ENCODE measurements at regions not wholly inside any gene's neighbourhood (a gene's known extent, or its start where the extent isn't known, plus 50 kb on each side); places are given as distances from the start of the nearest gene placed in this dataset.

DNA sequence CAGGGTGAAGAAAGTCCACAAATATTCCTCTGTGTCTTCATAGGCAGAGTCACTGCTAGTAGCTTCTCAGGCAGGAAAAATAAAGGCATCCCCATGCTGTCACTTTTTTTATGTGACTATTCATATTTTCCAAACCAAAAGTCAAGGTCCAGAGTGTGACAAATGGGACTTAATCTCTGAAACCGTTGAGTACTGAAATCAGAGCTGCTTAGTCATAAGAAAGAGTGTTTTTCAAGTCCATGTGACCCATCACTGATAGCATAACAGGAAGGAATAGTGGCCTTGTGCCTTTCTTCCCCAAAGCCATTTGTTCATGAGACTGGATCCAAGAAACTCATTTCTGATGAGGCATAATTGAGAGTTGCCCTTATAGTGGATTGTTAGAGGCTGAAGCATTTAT is 210.3 kb upstream of the TSHZ2 start:
- H3K4me1 ChIP-seq (ENCODE audit: low read length): no peaks in the 10 kb centered on the region
- no peak overlapping the region for H3K4me2 ChIP-seq (ENCODE audit: low read depth, low read length)
- no peak overlapping the region for H3K9ac ChIP-seq (ENCODE audit: low read length)
- no peaks in the 10 kb centered on the region for H3F3A ChIP-seq (ENCODE audit: insufficient read depth, low read length)
- no peaks in the 10 kb centered on the region for H4K20me1 ChIP-seq (ENCODE audit: insufficient read depth, low read length)
- DNase-seq: no peak
- no peaks in the 10 kb centered on the region for H3K27me3 ChIP-seq (replicated peaks; ENCODE audit: insufficient read depth, low read length)
- no peaks in the 10 kb centered on the region for H3K9me2 ChIP-seq (replicated peaks; ENCODE audit: insufficient read depth, low read length)
- no peaks in the 10 kb centered on the region for H3K79me2 ChIP-seq (ENCODE audit: low read length)
- no peak overlapping the region for H3K4me3 ChIP-seq (ENCODE audit: low read length)
- no peaks in the 10 kb centered on the region for H3K9me3 ChIP-seq (replicated peaks; ENCODE audit: insufficient read depth, low read length)
- no peak overlapping the region for H3K27ac ChIP-seq (ENCODE audit: low read length)
- TF ChIP-seq EZH2 (optimal IDR thresholded peaks at IDR 0.05; ENCODE audit: low read depth, low read length) (no peak), EZH2phosphoT487 (IDR thresholded peaks at IDR 0.05; ENCODE audit: low read length) (no peak)
- TF ChIP-seq, protein P1, sequence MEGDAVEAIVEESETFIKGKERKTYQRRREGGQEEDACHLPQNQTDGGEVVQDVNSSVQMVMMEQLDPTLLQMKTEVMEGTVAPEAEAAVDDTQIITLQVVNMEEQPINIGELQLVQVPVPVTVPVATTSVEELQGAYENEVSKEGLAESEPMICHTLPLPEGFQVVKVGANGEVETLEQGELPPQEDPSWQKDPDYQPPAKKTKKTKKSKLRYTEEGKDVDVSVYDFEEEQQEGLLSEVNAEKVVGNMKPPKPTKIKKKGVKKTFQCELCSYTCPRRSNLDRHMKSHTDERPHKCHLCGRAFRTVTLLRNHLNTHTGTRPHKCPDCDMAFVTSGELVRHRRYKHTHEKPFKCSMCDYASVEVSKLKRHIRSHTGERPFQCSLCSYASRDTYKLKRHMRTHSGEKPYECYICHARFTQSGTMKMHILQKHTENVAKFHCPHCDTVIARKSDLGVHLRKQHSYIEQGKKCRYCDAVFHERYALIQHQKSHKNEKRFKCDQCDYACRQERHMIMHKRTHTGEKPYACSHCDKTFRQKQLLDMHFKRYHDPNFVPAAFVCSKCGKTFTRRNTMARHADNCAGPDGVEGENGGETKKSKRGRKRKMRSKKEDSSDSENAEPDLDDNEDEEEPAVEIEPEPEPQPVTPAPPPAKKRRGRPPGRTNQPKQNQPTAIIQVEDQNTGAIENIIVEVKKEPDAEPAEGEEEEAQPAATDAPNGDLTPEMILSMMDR (IDR thresholded peaks at IDR 0.05; ENCODE audit: low read length): no peak
- H3K36me3 ChIP-seq (replicated peaks; ENCODE audit: insufficient read depth, low read length): no peaks in the 10 kb centered on the region
- H2AFZ ChIP-seq (ENCODE audit: low read length): no peak overlapping the region

DNA sequence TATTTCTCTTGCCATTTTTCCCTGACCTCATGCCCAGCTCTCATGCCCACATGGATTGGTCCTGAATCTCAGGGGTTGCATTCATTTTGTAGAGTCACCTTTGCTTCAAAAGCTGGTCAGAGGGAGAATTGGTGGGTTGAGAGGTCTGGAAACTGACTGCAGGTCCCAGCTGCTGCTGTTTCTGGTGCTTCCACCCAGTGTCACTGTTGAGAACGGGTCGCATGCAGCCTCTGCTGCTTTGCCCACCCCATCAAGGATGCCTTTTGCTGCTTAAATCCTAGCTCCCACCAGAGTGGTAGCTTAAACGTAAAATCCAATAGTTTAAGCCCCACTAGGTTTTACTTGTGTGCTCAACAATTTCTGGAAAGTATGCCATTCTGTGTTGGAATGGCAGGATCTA is 211.4 kb upstream of the TSHZ2 start:
- TF ChIP-seq EZH2phosphoT487 (IDR thresholded peaks at IDR 0.05; ENCODE audit: low read length) (no peak), EZH2 (optimal IDR thresholded peaks at IDR 0.05; ENCODE audit: low read depth, low read length) (no peak)
- TF ChIP-seq, protein P1 (IDR thresholded peaks at IDR 0.05; ENCODE audit: low read length): no peak; the same call in 1 of the 2 replicates

DNA sequence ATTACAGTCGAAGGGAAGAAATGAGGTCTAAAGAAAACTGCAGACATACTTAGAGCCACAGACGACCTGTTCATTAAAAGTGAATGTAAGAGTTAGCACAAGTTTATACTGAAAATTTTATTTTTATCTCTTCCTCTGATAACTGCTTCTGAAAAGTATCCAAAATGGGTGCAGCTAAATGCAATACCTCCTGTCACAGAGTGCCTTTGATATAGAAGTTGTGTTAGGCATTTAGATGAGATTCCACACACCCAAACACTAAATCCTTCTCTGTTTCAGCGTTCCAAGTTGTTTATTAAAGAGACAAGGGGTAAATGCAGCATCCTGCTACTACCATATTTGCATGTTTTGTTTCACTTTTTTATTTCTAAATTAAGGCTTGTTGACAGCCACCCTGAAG is 214.7 kb upstream of the TSHZ2 start:
- Histone ChIP-seq H4K20me1 (ENCODE audit: insufficient read depth, low read length) (no peaks in the 10 kb centered on the region), H3K4me1 (ENCODE audit: low read length) (no peaks in the 10 kb centered on the region), H2AFZ (ENCODE audit: low read length) (0 out of 2 replicates have a peak overlapping the region, but pooled peaks have one; percentile 7), H3K4me2 (ENCODE audit: low read depth, low read length) (peak overlapping the region; percentile 29), H3K9ac (ENCODE audit: low read length) (no peak overlapping the region), H3K9me3 (replicated peaks; ENCODE audit: insufficient read depth, low read length) (no peaks in the 10 kb centered on the region), H3K36me3 (replicated peaks; ENCODE audit: insufficient read depth, low read length) (no peaks in the 10 kb centered on the region), H3K9me2 (replicated peaks; ENCODE audit: insufficient read depth, low read length) (no peaks in the 10 kb centered on the region), H3K27me3 (replicated peaks; ENCODE audit: insufficient read depth, low read length) (no peaks in the 10 kb centered on the region), H3K79me2 (ENCODE audit: low read length) (no peaks in the 10 kb centered on the region), H3K4me3 (ENCODE audit: low read length) (no peak overlapping the region), H3K27ac (ENCODE audit: low read length) (no peak overlapping the region), H3F3A (ENCODE audit: insufficient read depth, low read length) (no peaks in the 10 kb centered on the region)
- no peak for DNase-seq
- TF ChIP-seq EZH2phosphoT487 (IDR thresholded peaks at IDR 0.05; ENCODE audit: low read length) (no peak), EZH2 (optimal IDR thresholded peaks at IDR 0.05; ENCODE audit: low read depth, low read length) (no peak)
- TF ChIP-seq, protein P1 (IDR thresholded peaks at IDR 0.05; ENCODE audit: low read length): no peak

More for the DNA sequence above, 211.4 kb upstream of the TSHZ2 start:
- Histone ChIP-seq H2AFZ (ENCODE audit: low read length) (no peak overlapping the region), H4K20me1 (ENCODE audit: insufficient read depth, low read length) (no peaks in the 10 kb centered on the region), H3K9me3 (replicated peaks; ENCODE audit: insufficient read depth, low read length) (no peaks in the 10 kb centered on the region), H3K9ac (ENCODE audit: low read length) (no peak overlapping the region), H3K4me3 (ENCODE audit: low read length) (no peak overlapping the region), H3K36me3 (replicated peaks; ENCODE audit: insufficient read depth, low read length) (no peaks in the 10 kb centered on the region), H3K4me1 (ENCODE audit: low read length) (no peaks in the 10 kb centered on the region), H3K27me3 (replicated peaks; ENCODE audit: insufficient read depth, low read length) (no peaks in the 10 kb centered on the region), H3K9me2 (replicated peaks; ENCODE audit: insufficient read depth, low read length) (no peaks in the 10 kb centered on the region), H3K27ac (ENCODE audit: low read length) (no peak overlapping the region), H3F3A (ENCODE audit: insufficient read depth, low read length) (no peaks in the 10 kb centered on the region), H3K4me2 (ENCODE audit: low read depth, low read length) (no peak overlapping the region), H3K79me2 (ENCODE audit: low read length) (no peaks in the 10 kb centered on the region)
- no peak for DNase-seq

Measured in MM.1S (cell line).